Ascending aorta (tissue), 2 donors: ENCODE measurements at regions not wholly inside any gene's neighbourhood (a gene's known extent, or its start where the extent isn't known, plus 50 kb on each side); places are given as distances from the start of the nearest gene placed in this dataset.

Experiments
- DNase-seq, 2 donors: peaks; one replicate each; pipeline ENCODE4 v3.0.0-alpha.2; 2019; ENCODE audit warnings: low spot score in 2 of 2
- H3K27ac ChIP-seq, 2 donors: fragments of 200-600 bp; sonication (generic); one replicate each; pipeline ENCODE4 v1.5.1; 2016 to 2017; ENCODE audit warnings: mild to moderate bottlenecking in 1 of 2
- H3K27me3 ChIP-seq: fragments of 200-600 bp; sonication (generic); one replicate; pipeline ENCODE4 v1.5.1; 2017
- H3K36me3 ChIP-seq, 2 donors: fragments of 200-600 bp; sonication (generic); one replicate each; pipeline ENCODE4 v1.5.1; 2016
- H3K4me1 ChIP-seq, 2 donors: fragments of 200-600 bp; sonication (generic); one replicate each; pipeline ENCODE4 v1.5.1; 2016 to 2017; ENCODE audit warnings: mild to moderate bottlenecking in 1 of 2
- H3K4me3 ChIP-seq, 2 donors: fragments of 200-600 bp; sonication (generic); one replicate each; pipeline ENCODE4 v1.5.1; 2016 to 2017; ENCODE audit warnings: mild to moderate bottlenecking in 1 of 2
- H3K9me3 ChIP-seq, 2 donors: fragments of 200-600 bp; sonication (generic); one replicate each; pipeline ENCODE4 v1.5.1; 2016
- intact Hi-C: fragments of 100-400 bp; cut with DNase I; formaldehyde crosslinking; loops from one replicate; pipeline ENCODE4 v1.15.1; 2023
- TF ChIP-seq, protein P1 (sequence below), 3 experiments: fragments of 200-600 bp in 2 of 3; fragments of 450-650 bp in 1 of 3; sonication (generic) in 2 of 3; IDR thresholded peaks; one replicate each; pipeline ENCODE4 v1.5.1; 2016 to 2019; ENCODE audit warnings: antibody characterized with exemption in 3 of 3, mild to moderate bottlenecking in 1 of 3, moderate library complexity in 1 of 3

DNA sequence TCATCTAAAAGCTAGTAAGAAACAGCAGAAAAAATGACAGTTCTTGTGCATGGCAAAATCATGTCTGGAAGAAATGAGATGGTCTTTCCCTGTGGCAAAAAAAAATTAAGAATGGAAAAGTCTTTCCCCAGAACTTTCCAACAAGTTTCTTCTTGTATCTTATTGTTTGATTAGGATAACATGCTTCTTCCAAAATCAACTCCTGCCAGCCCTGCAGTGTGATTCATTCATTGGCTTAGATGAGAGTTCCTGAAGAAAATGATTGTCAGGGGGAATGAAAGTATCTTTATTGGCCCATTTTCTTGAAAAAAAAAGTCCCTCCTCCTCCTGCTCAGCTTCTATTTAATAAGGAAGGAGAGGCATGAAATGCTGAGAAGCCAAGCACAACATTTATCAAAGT is 407.7 kb downstream of the ARAP2 start:
- H3K4me3 ChIP-seq = no peak overlapping the region
- H3K27me3 ChIP-seq = no peaks in the 10 kb centered on the region
- H3K27ac ChIP-seq = no peak overlapping the region
- no peaks in the 10 kb centered on the region for H3K4me1 ChIP-seq
- DNase-seq = no peak
- intact Hi-C loops = no loop called here
- TF ChIP-seq, protein P1, sequence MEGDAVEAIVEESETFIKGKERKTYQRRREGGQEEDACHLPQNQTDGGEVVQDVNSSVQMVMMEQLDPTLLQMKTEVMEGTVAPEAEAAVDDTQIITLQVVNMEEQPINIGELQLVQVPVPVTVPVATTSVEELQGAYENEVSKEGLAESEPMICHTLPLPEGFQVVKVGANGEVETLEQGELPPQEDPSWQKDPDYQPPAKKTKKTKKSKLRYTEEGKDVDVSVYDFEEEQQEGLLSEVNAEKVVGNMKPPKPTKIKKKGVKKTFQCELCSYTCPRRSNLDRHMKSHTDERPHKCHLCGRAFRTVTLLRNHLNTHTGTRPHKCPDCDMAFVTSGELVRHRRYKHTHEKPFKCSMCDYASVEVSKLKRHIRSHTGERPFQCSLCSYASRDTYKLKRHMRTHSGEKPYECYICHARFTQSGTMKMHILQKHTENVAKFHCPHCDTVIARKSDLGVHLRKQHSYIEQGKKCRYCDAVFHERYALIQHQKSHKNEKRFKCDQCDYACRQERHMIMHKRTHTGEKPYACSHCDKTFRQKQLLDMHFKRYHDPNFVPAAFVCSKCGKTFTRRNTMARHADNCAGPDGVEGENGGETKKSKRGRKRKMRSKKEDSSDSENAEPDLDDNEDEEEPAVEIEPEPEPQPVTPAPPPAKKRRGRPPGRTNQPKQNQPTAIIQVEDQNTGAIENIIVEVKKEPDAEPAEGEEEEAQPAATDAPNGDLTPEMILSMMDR (IDR thresholded peaks at IDR 0.05) = no peak
- H3K36me3 ChIP-seq = no peaks in the 10 kb centered on the region
- H3K9me3 ChIP-seq = no peaks in the 10 kb centered on the region

DNA sequence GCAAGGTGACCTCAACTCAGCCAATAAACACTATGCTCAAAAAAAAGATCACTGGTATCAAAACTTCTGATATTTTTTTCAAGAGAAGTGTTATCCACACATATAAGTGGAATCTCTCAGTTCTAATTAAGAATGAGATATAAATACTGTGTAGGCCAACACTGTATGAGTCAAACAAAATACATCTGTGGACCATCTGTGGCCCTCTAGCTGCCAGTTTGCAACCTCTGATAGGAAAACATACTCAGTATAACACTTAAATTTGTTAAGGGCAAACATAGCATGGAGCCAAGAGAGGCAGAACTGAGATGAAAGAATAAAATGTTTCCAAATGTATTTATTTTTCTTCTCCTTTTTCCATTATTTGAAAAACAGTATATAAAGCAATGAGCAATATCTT is 377.3 kb downstream of the ARAP2 start:
- H3K27ac ChIP-seq = no peak overlapping the region
- no peaks in the 10 kb centered on the region for H3K27me3 ChIP-seq
- intact Hi-C loops = no loop called here
- TF ChIP-seq, protein P1 (IDR thresholded peaks at IDR 0.05) = no peak
- H3K4me1 ChIP-seq = no peaks in the 10 kb centered on the region
- no peaks in the 10 kb centered on the region for H3K36me3 ChIP-seq
- no peak overlapping the region for H3K4me3 ChIP-seq
- DNase-seq = no peak
- H3K9me3 ChIP-seq = no peaks in the 10 kb centered on the region

DNA sequence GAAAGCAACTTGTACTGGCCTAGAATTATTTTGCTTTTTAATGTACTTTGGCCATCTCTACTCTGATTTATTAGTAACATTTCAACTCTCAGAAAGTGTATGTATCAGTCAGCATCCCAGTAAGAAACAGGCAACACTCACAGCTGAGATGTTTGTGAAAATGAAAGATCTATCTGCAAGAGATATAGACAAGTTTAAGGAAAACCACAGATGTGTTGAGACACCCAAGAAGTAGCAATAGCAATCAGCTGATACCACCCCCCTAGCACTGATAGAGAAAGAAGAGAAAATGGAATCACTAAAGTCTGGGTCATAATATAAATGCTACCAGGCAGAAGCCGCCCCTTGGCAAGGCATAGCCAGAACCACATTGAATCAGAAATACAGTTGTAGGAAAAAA is 372.0 kb downstream of the ARAP2 start:
- Histone ChIP-seq H3K27ac (no peak overlapping the region), H3K4me3 (no peak overlapping the region), H3K27me3 (no peaks in the 10 kb centered on the region), H3K4me1 (no peaks in the 10 kb centered on the region), H3K9me3 (no peaks in the 10 kb centered on the region), H3K36me3 (no peaks in the 10 kb centered on the region)
- no peak for DNase-seq
- TF ChIP-seq, protein P1 (IDR thresholded peaks at IDR 0.05) = no peak
- intact Hi-C loops = no loop called here

DNA sequence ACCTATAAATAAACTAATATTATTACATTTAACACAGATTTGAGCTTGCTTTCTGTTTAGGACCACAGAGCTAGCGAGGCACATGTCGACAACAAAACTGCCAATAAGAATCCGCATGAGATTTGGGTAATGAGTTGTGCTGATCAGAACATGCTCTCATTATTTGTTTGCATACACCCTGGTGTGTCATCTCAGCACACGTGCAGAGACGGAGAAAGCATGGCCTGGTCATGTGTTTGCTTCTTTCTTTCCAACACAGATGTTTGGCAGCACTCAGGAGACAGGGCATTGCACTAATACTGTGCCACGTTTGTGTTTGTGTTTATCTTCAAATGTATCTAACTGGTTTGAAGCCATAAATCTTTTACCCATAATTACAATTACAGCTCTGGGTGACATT is 364.8 kb downstream of the ARAP2 start:
- TF ChIP-seq, protein P1 (IDR thresholded peaks at IDR 0.05) = no peak
- Histone ChIP-seq H3K4me1 (no peaks in the 10 kb centered on the region), H3K4me3 (no peak overlapping the region), H3K27me3 (no peaks in the 10 kb centered on the region), H3K9me3 (no peaks in the 10 kb centered on the region), H3K36me3 (no peaks in the 10 kb centered on the region), H3K27ac (no peak overlapping the region)
- DNase-seq = no peak
- intact Hi-C loops = no loop called here

DNA sequence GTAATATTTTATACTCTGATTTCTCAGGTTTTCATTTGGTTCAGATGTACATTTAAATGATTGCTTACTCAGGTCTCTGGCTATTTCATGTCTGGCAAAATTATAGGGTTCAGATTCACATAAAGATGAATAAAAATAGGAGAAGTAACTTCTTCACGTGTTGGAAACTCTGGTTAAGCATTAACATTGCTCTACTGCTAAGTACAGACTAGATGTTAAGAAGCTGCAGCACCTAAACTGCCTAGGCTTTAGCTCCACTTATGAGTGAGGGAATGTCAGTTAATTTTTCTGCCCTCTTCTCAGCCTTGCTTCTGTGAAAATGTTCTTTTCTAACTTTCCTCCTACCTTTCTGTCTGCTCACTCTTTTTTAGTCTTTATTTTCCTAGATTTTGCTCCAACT is 361.2 kb downstream of the ARAP2 start:
- Histone ChIP-seq H3K36me3 (no peaks in the 10 kb centered on the region), H3K4me1 (no peaks in the 10 kb centered on the region), H3K9me3 (no peaks in the 10 kb centered on the region), H3K27ac (no peak overlapping the region), H3K27me3 (no peaks in the 10 kb centered on the region), H3K4me3 (no peak overlapping the region)
- TF ChIP-seq, protein P1 (IDR thresholded peaks at IDR 0.05) = no peak
- DNase-seq = no peak
- intact Hi-C loops = no loop called here
